ENCODE measurements at regions not wholly inside any gene's neighbourhood (a gene's known extent, or its start where the extent isn't known, plus 50 kb on each side); places are given as distances from the start of the nearest gene placed in this dataset.

DNA sequence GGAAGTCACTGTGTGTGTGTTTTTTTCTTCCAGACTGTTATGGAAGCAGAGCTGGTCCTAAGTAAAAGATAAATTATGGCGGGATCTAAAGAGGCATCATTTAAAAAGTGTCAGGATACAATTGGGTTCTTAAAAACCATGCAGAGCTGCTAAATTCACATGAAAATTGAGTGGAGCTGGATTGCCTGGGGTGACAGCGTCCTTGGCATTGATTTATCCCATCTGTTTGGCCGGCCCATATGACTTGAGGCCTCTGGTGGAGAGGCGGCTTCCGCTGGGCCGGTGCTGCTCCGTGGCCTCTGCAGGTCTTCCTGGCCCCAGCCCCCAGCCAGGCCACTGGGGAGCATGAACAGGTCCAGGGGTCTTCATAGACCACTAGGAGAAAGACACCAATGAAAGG is 165.5 kb downstream of the GLI2 start:
- DNase-seq (ENCODE audit: low read depth), result no peak
- in situ Hi-C loops (cut with HindIII; ENCODE audit: low pct_unique_long_range_greater_than_20kb, low sequenced_read_pairs), result no loop called here

DNA sequence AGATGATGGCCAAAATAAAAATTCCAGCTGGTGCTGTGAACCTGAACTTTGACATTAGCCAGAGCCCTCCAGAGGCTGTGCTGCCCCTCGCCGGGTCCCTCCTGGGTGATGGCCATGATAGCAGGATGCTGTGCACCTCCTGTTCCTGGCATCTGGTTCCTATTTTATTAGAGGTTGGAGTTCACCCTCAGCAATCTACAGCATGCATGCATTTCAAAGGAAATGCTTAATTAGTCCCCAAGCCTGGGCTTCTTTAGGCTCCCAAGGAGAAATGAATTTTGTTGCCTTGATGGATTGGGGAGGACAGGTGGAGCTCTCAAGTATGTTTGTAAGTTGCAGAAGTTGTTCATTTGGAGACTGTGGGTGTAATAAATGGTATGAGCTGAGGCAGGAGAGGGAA is 166.9 kb downstream of the GLI2 start:
- DNase-seq (ENCODE audit: low read depth), result no peak
- in situ Hi-C loops (cut with HindIII; ENCODE audit: low pct_unique_long_range_greater_than_20kb, low sequenced_read_pairs), result no loop called here

GRCh38 chr2:120904379-120904778 is 168.7 kb downstream of the GLI2 start:
- in situ Hi-C loops (cut with HindIII; ENCODE audit: low pct_unique_long_range_greater_than_20kb, low sequenced_read_pairs), result no loop called here
- no peak for DNase-seq (ENCODE audit: low read depth)

GRCh38 chr2:120904830-120905234 is 169.2 kb downstream of the GLI2 start:
- DNase-seq (ENCODE audit: low read depth), result no peak

GRCh38 chr2:120905298-120905697 is 169.6 kb downstream of the GLI2 start:
- DNase-seq (ENCODE audit: low read depth), result no peak
- in situ Hi-C loops (cut with HindIII; ENCODE audit: low pct_unique_long_range_greater_than_20kb, low sequenced_read_pairs), result no loop called here

More at GRCh38 chr2:120904830-120905234, 169.2 kb downstream of the GLI2 start:
- in situ Hi-C loops (cut with HindIII; ENCODE audit: low pct_unique_long_range_greater_than_20kb, low sequenced_read_pairs), result no loop called here

DNA sequence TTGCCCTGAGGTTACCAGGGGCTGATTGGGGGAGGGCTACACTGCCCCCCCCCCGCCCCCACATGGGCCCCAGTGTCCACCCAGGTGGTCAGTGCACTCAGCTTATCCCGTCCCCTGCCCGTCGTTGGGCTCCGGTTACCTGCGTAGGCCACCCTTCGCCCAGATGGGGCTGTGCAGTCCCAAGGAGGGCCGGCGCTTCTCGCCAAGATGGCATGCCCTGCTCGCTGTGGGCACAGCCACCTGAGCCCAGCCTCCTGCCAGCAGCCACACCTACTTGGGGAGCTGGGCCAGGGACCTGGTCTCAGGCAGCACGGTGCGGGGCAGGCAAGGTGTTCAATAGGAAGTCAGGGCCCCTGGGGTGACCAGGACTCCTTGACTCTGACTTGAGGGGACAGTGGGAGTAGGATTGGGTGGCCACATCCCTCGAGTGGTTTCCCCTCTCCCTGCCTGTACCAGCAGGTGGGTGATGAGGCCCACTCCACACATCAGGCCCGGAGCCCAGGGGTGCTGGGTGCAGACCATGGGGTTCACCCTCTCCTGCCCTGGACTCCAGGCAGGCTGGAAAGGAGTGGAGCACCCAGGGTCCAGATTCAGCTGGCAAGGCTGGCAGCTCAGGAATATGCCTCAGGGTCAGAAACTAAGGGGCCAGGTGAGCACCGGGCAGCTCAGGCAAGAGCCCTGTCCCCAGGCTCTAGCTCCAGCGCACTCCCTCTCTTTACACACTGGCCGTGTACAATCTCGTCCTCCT is 170.3 kb downstream of the GLI2 start:
- DNase-seq (ENCODE audit: low read depth), result no peak
- in situ Hi-C loops (cut with HindIII; ENCODE audit: low pct_unique_long_range_greater_than_20kb, low sequenced_read_pairs), result no loop called here

DNA sequence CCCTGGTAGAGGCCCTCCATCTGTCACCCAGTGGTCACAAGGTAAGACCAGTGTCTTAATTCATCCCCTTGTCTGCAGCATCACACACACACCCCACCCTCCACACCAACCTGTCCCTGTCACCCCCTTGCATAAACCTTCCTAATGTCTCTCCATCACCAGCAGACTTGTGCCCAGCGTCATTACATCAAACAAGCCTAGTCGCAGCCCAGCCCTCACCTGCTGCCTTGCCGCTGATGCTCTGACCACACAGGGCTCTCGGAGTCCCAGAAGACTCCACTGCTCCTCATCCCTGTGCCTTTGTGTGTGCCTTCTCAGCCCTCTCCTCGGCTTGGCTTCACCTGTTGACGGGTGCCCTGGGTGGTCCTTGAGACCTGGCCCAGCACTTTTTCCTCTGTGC is 171.2 kb downstream of the GLI2 start:
- in situ Hi-C loops (cut with HindIII; ENCODE audit: low pct_unique_long_range_greater_than_20kb, low sequenced_read_pairs), result no loop called here
- DNase-seq (ENCODE audit: low read depth), result no peak

- no peak for DNase-seq (ENCODE audit: low read depth)
Measured at GRCh38 chr2:120907822-120908221, 172.2 kb downstream of the GLI2 start.

GRCh38 chr2:120908314-120908975 is 172.8 kb downstream of the GLI2 start:
- DNase-seq (ENCODE audit: low read depth), result no peak
- in situ Hi-C loops (cut with HindIII; ENCODE audit: low pct_unique_long_range_greater_than_20kb, low sequenced_read_pairs), result no loop called here

More at GRCh38 chr2:120907822-120908221, 172.2 kb downstream of the GLI2 start:
- in situ Hi-C loops (cut with HindIII; ENCODE audit: low pct_unique_long_range_greater_than_20kb, low sequenced_read_pairs), result no loop called here

DNA sequence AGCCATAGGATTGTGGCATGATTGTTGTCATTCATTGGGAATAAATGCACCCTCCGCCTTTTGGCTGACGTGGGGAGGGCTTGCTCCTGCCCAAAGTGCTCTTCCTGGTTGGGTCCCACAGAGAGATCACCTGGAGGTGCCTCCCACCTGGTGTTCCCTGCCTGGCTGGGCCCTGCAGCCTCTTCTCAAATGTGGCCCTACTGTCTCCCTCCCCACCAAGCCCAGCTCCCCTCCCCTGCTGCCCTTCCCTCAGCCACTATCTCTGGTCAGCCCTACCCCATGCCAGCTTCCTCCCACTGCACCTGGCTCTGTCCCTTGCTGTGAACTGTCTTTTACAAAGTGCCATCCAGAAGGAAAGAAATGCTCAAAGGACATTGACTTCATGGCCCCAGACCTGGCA is 173.4 kb downstream of the GLI2 start:
- no peak for DNase-seq (ENCODE audit: low read depth)
- in situ Hi-C loops (cut with HindIII; ENCODE audit: low pct_unique_long_range_greater_than_20kb, low sequenced_read_pairs), result no loop called here

GRCh38 chr2:120910164-120910563 is 174.5 kb downstream of the GLI2 start:
- no peak for DNase-seq (ENCODE audit: low read depth)
- in situ Hi-C loops (cut with HindIII; ENCODE audit: low pct_unique_long_range_greater_than_20kb, low sequenced_read_pairs), result no loop called here

DNA sequence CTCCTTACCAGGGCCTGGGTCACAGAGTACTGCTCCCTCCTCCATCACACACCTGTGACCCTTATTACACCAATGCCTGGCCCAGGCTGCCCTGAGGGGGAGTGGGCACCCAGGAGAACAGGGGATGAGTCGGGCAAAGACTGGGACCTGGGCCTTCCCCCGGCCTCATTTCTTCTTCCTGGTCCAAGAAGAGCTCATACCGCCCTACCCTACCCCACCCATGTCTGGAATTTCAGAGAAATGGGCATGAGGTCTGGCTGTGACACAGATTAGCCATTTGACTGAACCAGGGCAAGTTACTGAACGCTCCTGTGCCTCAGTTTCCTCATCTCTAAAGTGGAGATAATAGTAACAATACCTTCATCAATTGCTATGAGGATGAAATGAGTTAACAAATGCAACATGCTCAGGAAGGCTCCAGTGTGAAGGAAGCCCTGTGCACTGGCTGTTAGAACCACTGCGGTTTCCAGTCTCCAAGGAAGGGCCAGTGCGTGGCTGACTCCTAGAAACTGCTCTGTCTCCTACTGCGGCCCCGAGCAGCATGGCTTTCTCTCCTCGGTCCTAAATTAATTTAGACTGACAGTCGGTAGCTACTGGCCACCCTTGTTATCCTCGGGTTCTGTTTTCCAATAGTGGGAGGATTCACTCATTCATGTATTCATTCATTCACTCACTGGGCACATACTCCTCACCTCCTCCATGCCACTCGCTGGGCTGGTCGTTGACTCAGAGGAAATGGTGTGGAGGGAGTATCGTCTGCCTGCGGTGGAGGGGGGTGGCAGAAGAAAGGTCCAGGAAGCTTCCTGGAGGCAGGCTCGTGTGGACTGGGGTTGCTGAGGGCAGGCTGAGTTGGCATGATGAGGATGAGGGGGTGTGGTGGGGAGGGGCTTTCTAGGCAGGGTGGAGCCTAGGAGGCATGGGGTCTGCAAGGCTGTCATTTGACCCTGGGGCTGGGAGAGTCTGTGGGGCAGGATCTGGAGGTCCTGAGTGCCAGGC is 175.6 kb downstream of the GLI2 start:
- in situ Hi-C loops (cut with HindIII; ENCODE audit: low pct_unique_long_range_greater_than_20kb, low sequenced_read_pairs), result no loop called here

DNA sequence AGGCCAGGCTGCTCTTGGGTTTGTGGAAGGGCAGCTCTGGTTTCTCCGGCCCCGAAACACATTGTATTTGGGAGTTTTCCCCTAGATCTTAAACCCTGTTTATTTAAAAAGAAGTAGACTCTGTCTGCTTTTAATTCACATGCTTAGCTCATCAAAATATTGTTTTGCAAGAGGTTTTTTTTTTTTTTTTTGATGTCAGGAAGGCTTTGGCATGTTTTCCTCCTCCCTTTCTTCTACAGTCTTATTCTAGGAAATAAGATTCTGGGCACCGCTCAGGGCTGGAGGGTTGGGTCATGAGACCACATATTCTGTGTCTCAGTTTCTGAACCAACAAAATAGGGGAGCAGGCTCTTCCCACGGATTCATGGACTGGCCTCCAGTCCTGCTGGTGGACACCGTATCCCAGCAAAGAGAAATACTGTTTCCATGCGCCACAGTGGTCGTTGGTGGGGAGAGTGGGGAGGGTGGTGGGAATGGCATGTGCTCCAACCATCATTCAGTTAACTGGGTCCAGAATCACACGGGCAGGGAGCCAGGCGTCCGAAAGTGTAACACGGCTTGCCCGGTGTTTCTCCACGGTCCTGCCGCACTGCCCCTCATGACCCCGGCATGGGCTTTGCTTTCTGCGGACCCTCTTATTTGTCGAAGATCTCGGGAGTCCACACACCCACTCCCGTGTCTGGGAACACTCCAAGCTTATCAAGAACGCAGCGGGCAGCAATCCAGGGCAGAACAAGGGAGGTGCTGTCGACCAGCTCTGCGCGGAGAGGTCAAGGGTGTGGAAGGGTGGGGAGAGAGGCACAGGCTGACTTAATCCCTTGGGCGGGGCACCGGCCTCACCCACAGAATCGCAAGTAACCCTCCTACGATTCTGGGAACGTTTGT is 176.7 kb downstream of the GLI2 start:
- in situ Hi-C loops (cut with HindIII; ENCODE audit: low pct_unique_long_range_greater_than_20kb, low sequenced_read_pairs), result no loop called here
- peak; percentile 48 for DNase-seq (ENCODE audit: low read depth)

More for the DNA sequence above, 175.6 kb downstream of the GLI2 start:
- peak; percentile 50 for DNase-seq (ENCODE audit: low read depth)

- in situ Hi-C loops (cut with HindIII; ENCODE audit: low pct_unique_long_range_greater_than_20kb, low sequenced_read_pairs), result no loop called here
- no peak for DNase-seq (ENCODE audit: low read depth)
Measured at GRCh38 chr2:120913972-120914838, 178.5 kb downstream of the GLI2 start.

DNA sequence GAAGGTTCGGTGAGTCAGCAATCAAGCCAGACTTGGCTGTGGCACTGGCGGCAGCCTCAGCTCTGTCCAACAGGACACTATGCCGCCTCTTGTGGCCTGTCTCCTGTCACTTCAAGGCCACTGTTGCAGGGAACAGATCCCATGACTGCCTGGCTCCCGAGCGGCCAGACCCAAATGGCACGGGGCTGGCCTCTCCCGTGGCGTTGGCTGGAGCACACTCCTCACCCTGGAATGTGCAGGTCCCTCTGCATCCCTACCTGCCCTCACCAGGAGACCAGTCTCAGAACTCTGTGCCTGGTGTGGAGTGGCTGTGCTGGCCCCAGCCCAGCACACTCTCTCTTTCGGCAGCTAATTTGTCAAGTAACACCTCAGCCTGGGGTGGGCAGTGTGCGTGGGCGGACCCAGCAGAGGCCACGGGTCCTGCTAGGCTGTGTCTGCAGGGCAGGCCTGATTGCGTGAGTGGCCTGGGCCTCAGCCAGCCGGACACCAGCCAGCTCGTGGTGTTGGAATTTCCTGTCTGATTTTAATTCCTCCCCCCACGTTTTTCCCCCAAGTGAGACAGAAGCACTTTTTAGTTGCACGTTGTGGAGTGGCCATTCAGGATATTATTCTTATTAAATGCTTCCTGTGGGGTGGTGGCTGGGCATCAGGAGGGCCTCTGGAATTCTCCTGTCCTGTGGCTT is 179.3 kb downstream of the GLI2 start:
- DNase-seq (ENCODE audit: low read depth), result peak; percentile 92
- in situ Hi-C loops (cut with HindIII; ENCODE audit: low pct_unique_long_range_greater_than_20kb, low sequenced_read_pairs), result no loop called here

DNA sequence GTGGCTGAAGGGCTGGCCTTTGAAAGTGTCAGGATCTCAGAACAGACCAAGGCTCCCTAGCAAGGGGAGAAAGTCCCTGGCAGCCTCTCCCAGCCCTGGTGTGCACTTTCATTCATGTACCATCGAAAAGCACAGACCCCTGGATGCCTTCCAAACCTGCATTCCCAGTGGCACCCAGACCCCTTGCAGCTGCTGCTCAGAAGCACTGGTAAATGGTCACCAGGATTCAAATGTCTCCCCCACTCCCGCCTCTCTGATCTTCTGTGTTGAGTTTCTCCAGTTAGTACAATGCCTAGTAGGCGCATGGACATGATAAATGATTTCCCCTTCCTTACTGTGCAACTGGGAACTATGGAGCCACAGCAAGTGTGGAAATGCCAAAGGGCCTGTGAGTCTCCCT is 180.0 kb downstream of the GLI2 start:
- DNase-seq (ENCODE audit: low read depth), result no peak
- in situ Hi-C loops (cut with HindIII; ENCODE audit: low pct_unique_long_range_greater_than_20kb, low sequenced_read_pairs), result no loop called here
